ENCODE measurements at regions not wholly inside any gene's neighbourhood (a gene's known extent, or its start where the extent isn't known, plus 50 kb on each side); places are given as distances from the start of the nearest gene placed in this dataset.
"Not testable (repeated sequence)": the region's sequence is repeated elsewhere in the genome, so short reads cannot be mapped to it uniquely, and the experiment has no call there.

- TF ChIP-seq PAX5 (IDR thresholded peaks at IDR 0.05; ENCODE audit: insufficient read depth, low read length, severe bottlenecking) (no peak), POLR2AphosphoS5 (IDR thresholded peaks at IDR 0.05; ENCODE audit: low read depth, low read length) (no peak), TAF1 (IDR thresholded peaks at IDR 0.05; ENCODE audit: low read depth, low read length) (no peak), SPI1 (IDR thresholded peaks at IDR 0.05; ENCODE audit: low read depth, low read length) (no peak), POU2F2 (IDR thresholded peaks at IDR 0.05; ENCODE audit: low read depth, low read length) (no peak), POLR2A (IDR thresholded peaks at IDR 0.05; ENCODE audit: low read depth, low read length) (no peak)
- DNase-seq (ENCODE audit: insufficient read length, low spot score) (no peak), FAIRE-seq (no peak)
Measured at GRCh38 chr13:46468570-46469463, 81.8 kb upstream of the RUBCNL start.

GRCh38 chr13:46467694-46468093 is 80.6 kb upstream of the RUBCNL start:
- not testable (repeated sequence) for DNase-seq (ENCODE audit: insufficient read length, low spot score); FAIRE-seq

GRCh38 chr13:46466074-46466473 is 79.0 kb upstream of the RUBCNL start:
- not testable (repeated sequence) for DNase-seq (ENCODE audit: insufficient read length, low spot score); FAIRE-seq

- DNase-seq (ENCODE audit: insufficient read length, low spot score): no peak
- TF ChIP-seq POLR2A (IDR thresholded peaks at IDR 0.05; ENCODE audit: low read depth, low read length) (no peak), PAX5 (IDR thresholded peaks at IDR 0.05; ENCODE audit: insufficient read depth, low read length, severe bottlenecking) (no peak), POLR2AphosphoS5 (IDR thresholded peaks at IDR 0.05; ENCODE audit: low read depth, low read length) (no peak), TAF1 (IDR thresholded peaks at IDR 0.05; ENCODE audit: low read depth, low read length) (no peak), POU2F2 (IDR thresholded peaks at IDR 0.05; ENCODE audit: low read depth, low read length) (no peak), SPI1 (IDR thresholded peaks at IDR 0.05; ENCODE audit: low read depth, low read length) (no peak)
- FAIRE-seq: no peak
Measured at GRCh38 chr13:46463719-46464118, 76.7 kb upstream of the RUBCNL start.

GRCh38 chr13:46460223-46460622 is 73.2 kb upstream of the RUBCNL start:
- not testable (repeated sequence) for DNase-seq (ENCODE audit: insufficient read length, low spot score); FAIRE-seq

GRCh38 chr13:46457255-46457654 is 70.2 kb upstream of the RUBCNL start:
- FAIRE-seq; DNase-seq (ENCODE audit: insufficient read length, low spot score): not testable (repeated sequence)

GRCh38 chr13:46455924-46456323 is 68.9 kb upstream of the RUBCNL start:
- DNase-seq (ENCODE audit: insufficient read length, low spot score); FAIRE-seq: not testable (repeated sequence)

- DNase-seq (ENCODE audit: insufficient read length, low spot score); FAIRE-seq: not testable (repeated sequence)
Measured at GRCh38 chr13:46451145-46451544, 64.1 kb upstream of the RUBCNL start.

GRCh38 chr13:46449949-46450348 is 62.9 kb upstream of the RUBCNL start:
- DNase-seq (ENCODE audit: insufficient read length, low spot score); FAIRE-seq: not testable (repeated sequence)

- DNase-seq (ENCODE audit: insufficient read length, low spot score): not testable (repeated sequence)
Measured at GRCh38 chr13:46448148-46448547, 61.1 kb upstream of the RUBCNL start.

GRCh38 chr13:46437808-46438404 is 50.9 kb upstream of the RUBCNL start:
- not testable (repeated sequence) for FAIRE-seq

More at GRCh38 chr13:46448148-46448547, 61.1 kb upstream of the RUBCNL start:
- FAIRE-seq: not testable (repeated sequence)

More at GRCh38 chr13:46437808-46438404, 50.9 kb upstream of the RUBCNL start:
- DNase-seq (ENCODE audit: insufficient read length, low spot score): not testable (repeated sequence)
